ENCODE measurements at regions not wholly inside any gene's neighbourhood (a gene's known extent, or its start where the extent isn't known, plus 50 kb on each side); places are given as distances from the start of the nearest gene placed in this dataset.
A peak's percentile ranks its signal among the peaks of the same experiment; 100 is the strongest.
"Not testable (repeated sequence)": the region's sequence is repeated elsewhere in the genome, so short reads cannot be mapped to it uniquely, and the experiment has no call there.

GRCh38 chr2:2906091-2906490 is 471.5 kb downstream of the EIPR1 start:
- no peak for DNase-seq

- DNase-seq, result no peak
Measured at GRCh38 chr2:2904721-2905350, 472.8 kb downstream of the EIPR1 start.

- no peak for DNase-seq
Measured at GRCh38 chr2:2902547-2903281, 474.9 kb downstream of the EIPR1 start.

- DNase-seq, result peak in 9 of 56 donors; percentile 6 to 55 (median 31)
Measured at GRCh38 chr2:2901384-2902345, 476.0 kb downstream of the EIPR1 start.

GRCh38 chr2:2899826-2900225 is 477.8 kb downstream of the EIPR1 start:
- no peak for DNase-seq

GRCh38 chr2:2898744-2899143 is 478.9 kb downstream of the EIPR1 start:
- no peak for DNase-seq

- no peak for DNase-seq
Measured at GRCh38 chr2:2896643-2897042, 481.0 kb downstream of the EIPR1 start.

- DNase-seq, result no peak
Measured at GRCh38 chr2:2896011-2896410, 481.6 kb downstream of the EIPR1 start.

GRCh38 chr2:2894011-2894410 is 483.6 kb downstream of the EIPR1 start:
- not testable (repeated sequence) for DNase-seq

- no peak for DNase-seq
Measured at GRCh38 chr2:2892892-2893291, 484.7 kb downstream of the EIPR1 start.

- no peak for DNase-seq
Measured at GRCh38 chr2:2892378-2892777, 485.2 kb downstream of the EIPR1 start.

GRCh38 chr2:2890901-2891300 is 486.7 kb downstream of the EIPR1 start:
- DNase-seq, result no peak

GRCh38 chr2:2890246-2890645 is 487.4 kb downstream of the EIPR1 start:
- DNase-seq, result no peak

GRCh38 chr2:2889646-2890045 is 488.0 kb downstream of the EIPR1 start:
- DNase-seq, result peak in 2 of 56 donors; percentile 13 to 22

- DNase-seq, result peak in 3 of 56 donors; percentile 16 to 30 (median 17)
Measured at GRCh38 chr2:2889141-2889540, 488.5 kb downstream of the EIPR1 start.

GRCh38 chr2:2887772-2888387 is 489.7 kb downstream of the EIPR1 start:
- no peak for DNase-seq

GRCh38 chr2:2886922-2887321 is 490.7 kb downstream of the EIPR1 start:
- DNase-seq, result no peak

- DNase-seq, result no peak
Measured at GRCh38 chr2:2881499-2881898, 496.1 kb downstream of the EIPR1 start.

GRCh38 chr2:2880938-2881337 is 496.7 kb downstream of the EIPR1 start:
- DNase-seq, result no peak

- no peak for DNase-seq
Measured at GRCh38 chr2:2879781-2880180, 497.8 kb downstream of the EIPR1 start.

- no peak for DNase-seq
Measured at GRCh38 chr2:2879071-2879470, 498.5 kb downstream of the EIPR1 start.

Data from nucleus accumbens (tissue), 56 donors.